A673 (cell line): ENCODE measurements at regions not wholly inside any gene's neighbourhood (a gene's known extent, or its start where the extent isn't known, plus 50 kb on each side); places are given as distances from the start of the nearest gene placed in this dataset.

Source experiments
- CTCF ChIP-seq: fragments of 300-800, 200-600 bp; sonication (generic); conservative IDR thresholded peaks from 2 replicates; pipeline ENCODE4 v1.5.1; 2017; ENCODE audit warnings: low read depth, mild to moderate bottlenecking, antibody characterized with exemption, low read length, moderate library complexity, mixed read lengths
- EZH2 ChIP-seq: fragments of 200-600 bp; sonication (generic); IDR thresholded peaks from 2 replicates; pipeline ENCODE4 v1.6.1; 2017; ENCODE audit warnings: borderline replicate concordance, low read depth, mild to moderate bottlenecking, mixed read lengths, antibody characterized with exemption, low read length; ENCODE audit not compliant: poor library complexity, severe bottlenecking

- TF ChIP-seq CTCF, result no peak
- no peak for TF ChIP-seq EZH2
Measured at GRCh38 chr2:76455910-76456309, 745.2 kb upstream of the GCFC2 start.
